ENCODE measurements at regions not wholly inside any gene's neighbourhood (a gene's known extent, or its start where the extent isn't known, plus 50 kb on each side); places are given as distances from the start of the nearest gene placed in this dataset.

GRCh38 chr7:47724335-47724982 lies 142.5 kb upstream of the TNS3 start:
- DNase-seq, result no peak

DNA sequence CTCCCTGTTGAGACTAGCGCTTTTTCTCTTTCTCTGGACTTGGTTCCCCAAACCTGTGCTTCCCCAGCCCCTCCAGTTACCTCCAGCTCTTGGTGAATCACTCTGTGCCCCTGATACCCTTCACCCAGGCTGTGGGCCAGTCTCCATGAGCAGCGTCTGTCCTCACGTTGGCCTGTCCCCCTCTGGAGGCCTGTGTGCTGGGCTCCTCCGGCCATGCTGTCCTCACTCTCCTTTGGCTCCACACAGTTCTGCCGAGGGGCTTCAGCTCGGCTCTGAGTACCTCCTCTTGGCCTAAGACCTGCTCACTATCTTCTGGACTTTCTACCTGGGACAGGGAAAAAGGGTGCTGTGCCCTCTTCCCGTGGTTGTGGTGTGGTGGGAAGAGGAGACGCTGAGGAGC lies 140.2 kb upstream of the TNS3 start:
- no peak for DNase-seq

DNA sequence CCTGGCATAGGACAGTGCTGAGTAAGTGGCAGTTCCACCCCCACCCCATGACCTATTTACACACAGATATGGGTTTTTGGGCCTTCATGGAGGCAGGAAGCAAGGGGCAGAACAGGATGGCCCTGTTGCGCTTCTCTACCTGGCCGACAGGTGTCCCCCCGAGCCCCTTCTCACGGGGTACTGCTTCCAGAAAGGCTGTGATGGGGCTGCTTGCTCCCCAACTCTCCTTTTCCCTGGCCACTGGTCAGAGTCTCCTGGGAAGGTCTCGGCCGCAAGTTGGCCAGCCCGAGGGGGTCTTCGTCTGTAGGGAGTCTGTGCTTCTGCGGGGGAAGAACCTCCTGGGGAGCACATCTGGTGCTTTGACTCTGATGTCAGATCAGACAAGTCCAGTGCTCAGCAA lies 139.8 kb upstream of the TNS3 start:
- no peak for DNase-seq

GRCh38 chr7:47720907-47721244 lies 139.0 kb upstream of the TNS3 start:
- no peak for DNase-seq

DNA sequence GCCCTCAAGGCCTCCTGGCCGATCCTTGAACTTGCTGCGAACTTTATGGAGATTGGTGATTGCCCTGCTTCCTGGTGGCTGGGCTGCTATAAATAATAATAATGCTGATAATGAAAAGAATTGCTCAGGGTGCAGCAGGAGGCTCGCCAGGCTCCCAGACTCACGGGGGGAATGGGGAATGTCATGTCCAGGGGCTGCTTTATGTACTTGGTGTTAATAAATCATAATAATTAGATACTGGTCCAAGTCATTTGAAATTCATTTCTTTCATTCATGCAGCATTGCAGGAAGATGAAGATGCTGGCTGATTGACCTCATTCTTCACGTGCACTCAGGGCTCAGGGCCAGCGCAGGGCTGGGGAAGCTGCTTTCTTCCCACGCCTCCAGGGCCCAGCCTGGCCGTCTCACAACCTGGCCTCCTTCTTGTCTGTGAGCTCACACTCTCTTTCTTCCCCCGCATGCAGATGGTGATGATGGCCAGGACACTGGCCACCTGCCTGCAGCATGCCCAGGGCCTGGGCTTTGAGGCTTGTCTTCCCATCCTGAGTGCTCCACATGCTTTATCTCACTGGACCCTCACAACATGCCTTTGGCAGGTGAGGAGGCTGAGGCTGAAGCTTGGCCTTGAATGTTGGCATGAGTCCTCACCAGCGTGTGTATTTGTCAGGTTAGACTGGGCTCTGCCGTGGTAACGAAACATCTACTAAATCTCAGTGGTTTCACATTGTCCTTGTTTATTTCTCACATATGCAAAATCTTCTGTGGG lies 138.4 kb upstream of the TNS3 start:
- DNase-seq, result no peak

DNA sequence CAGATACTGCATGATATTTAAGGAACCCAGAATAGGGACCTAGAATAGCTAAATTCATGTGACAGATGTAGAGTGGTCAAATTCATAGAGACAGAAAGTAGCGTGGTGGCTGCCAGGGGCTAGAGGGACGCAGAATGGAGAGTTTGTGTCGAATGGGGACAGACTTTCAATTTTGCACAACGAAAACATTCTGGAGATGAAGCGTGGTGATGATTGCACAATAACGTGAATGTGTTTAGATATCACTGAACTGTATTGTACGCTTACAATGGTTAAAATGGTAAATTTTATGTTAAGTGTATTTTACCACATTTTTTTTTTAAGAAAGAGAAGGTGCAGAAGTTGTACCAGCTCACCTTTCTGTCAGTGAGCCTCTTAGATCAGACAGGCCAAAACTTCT lies 137.8 kb upstream of the TNS3 start:
- DNase-seq, result no peak

DNA sequence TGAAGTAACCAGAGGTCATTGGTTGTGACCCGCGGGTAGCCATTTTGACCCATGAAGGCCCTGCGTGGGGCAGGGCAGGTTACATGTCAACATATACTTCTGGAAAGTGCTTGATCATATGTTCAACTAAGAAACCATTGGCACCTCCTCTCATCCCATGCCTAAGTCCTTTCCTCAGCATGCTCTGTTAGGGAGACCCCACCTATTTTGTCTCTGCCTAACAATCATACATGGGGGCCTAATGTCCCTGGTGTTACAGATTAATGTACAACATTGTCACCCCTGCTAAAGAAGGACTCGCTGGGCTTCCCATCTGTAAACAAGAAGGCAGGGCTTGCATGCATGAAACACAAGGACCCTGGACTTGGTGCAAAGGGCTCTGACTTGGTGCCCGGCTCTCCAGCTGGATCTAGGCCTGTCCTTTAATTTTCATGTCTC lies 133.7 kb upstream of the TNS3 start:
- no peak for DNase-seq

GRCh38 chr7:47714669-47715607 lies 133.0 kb upstream of the TNS3 start:
- DNase-seq, result no peak

DNA sequence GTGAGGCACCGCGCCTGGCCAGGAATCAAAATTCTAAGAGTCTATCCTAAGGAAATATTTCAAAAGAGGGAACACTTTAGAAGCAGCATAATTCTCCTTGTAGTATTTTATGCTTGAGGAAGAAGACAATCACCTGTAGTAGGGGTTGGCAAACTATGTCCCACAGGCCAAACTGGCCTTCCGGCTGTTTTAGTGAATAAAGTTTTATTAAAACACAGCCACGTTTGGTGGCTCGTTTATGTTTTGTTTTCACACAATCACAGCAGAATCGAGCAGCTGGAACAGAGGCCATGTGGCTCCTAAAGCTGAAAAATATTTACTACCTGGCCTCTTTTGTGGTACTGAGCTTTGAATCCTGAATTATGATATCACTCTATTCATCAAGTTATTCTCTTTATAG lies 131.7 kb upstream of the TNS3 start:
- DNase-seq, result no peak

DNA sequence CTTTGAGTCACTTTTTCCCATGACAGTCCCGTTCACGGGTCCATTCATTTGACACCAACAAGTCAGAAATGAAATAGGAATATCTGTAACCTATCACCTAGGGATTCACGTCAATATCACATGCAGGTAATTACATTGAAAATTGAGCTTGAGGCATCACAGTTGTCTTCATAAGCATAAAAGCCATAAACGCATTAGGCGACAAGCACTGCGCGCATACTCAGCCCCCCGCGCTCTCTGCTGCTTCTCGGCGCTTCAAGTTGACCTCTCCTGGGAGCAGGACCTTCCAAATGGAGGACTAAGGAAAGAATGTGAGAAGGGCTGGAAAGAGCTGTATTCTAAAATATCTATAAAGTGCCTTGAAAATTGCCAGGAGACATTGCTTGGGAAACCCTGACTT lies 130.5 kb upstream of the TNS3 start:
- DNase-seq, result no peak

- DNase-seq, result no peak
These were observed 129.9 kb upstream of the TNS3 start for GRCh38 chr7:47711776-47712175.

- no peak for DNase-seq
These were observed 128.5 kb upstream of the TNS3 start for GRCh38 chr7:47710201-47710935.

DNA sequence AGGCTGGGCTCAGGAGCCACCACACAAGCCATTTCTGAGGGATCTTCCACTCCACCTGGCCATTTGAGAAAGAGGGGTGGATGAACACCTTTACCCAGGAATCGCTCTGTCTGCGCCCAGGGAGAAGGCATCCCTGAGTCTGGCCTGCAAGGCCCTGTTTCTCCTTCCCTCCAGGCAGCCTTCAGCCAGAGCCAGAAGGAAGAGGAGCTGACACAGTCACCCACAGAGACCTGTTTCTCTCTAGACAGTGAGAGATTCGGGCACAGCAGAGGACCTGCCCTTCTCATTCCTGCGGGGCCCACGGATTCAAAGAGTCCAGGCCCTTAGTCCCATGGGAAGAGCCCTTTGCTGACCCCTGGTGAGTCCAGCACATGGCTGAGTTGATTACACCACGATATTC lies 127.5 kb upstream of the TNS3 start:
- no peak for DNase-seq

- DNase-seq, result no peak
These were observed 127.1 kb upstream of the TNS3 start for GRCh38 chr7:47709051-47709450.

GRCh38 chr7:47707583-47707982 lies 125.7 kb upstream of the TNS3 start:
- no peak for DNase-seq

GRCh38 chr7:47704936-47705335 lies 123.0 kb upstream of the TNS3 start:
- DNase-seq, result no peak

- DNase-seq, result no peak
These were observed 120.2 kb upstream of the TNS3 start for GRCh38 chr7:47702080-47702479.

- no peak for DNase-seq
These were observed 116.5 kb upstream of the TNS3 start for GRCh38 chr7:47698386-47698785.

GRCh38 chr7:47697543-47697942 lies 115.6 kb upstream of the TNS3 start:
- DNase-seq, result no peak

DNA sequence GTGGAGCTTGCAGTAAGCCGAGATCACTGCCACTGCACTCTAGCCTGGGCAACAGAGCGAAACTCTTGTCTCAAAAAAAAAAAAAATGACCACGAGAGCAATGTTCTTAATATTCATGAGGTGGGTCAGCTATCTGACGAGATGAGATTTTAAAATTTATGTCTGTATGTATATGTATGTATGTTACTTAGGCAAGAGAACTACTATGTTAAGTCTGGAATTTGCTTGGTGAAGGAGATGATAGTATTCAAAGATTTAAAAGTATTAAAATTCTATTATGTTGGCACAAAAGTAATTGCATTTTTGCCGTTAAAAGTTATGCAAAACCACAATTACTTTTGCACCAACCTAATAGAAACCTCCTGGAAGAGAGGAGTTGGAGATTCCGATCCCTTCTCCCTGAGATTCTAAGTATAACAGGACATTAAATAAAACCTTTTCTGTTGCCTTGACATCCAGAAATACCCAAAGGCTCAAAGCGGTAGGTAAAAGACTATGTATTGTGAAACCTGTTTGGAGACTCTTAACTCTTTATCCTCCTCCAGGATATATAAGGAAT lies 114.3 kb upstream of the TNS3 start:
- DNase-seq, result no peak

GRCh38 chr7:47693216-47693615 lies 111.3 kb upstream of the TNS3 start:
- no peak for DNase-seq

DNA sequence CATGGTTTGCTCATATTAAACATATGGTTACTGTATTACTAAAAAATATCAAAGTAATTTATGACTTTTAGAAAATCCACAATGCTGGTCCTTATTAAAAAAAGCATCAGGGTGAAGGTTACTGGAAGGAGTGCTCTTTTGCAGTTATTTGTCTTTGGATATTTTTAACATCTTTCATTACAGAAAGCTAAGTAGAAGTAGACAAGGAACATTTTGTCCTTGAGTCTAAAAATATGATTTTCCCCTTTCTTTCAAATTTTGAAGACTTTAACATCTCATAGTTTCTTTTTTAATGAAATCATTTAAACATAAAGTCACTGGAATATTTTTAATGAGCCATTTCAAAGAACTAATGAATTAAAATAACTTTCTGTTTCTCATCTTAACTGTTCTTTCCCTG lies 110.1 kb upstream of the TNS3 start:
- DNase-seq, result no peak
